K562 (cell line): ENCODE measurements at regions not wholly inside any gene's neighbourhood (a gene's known extent, or its start where the extent isn't known, plus 50 kb on each side); places are given as distances from the start of the nearest gene placed in this dataset.

Experiments
- FOSL1 ChIP-seq: fragments of 200-800 bp; sonication (Bioruptor generic); conservative IDR thresholded peaks from 2 replicates; pipeline ENCODE4 v1.6.1; 2016; ENCODE audit warnings: missing genetic modification characterization, missing compliant biosample characterization
- FOXA1 ChIP-seq: fragments of 450-650 bp; IDR thresholded peaks from 2 replicates; pipeline ENCODE4 v1.6.1; 2016; ENCODE audit warnings: mild to moderate bottlenecking, borderline replicate concordance
- GTF3C2 ChIP-seq: IDR thresholded peaks from 3 replicates; pipeline ENCODE4 v1.6.1; 2011; ENCODE audit warnings: borderline replicate concordance, mild to moderate bottlenecking, moderate library complexity; ENCODE audit not compliant: insufficient read length; ENCODE audit errors: extremely low read depth
- REST ChIP-seq, 2 experiments: fragments of 450-650 bp; formaldehyde crosslinking in 1 of 2; IDR thresholded peaks; 2 replicates each; pipeline versions ENCODE4 v1.4.0 to v1.6.1; 2014 to 2020; ENCODE audit warnings: mild to moderate bottlenecking in 2 of 2, borderline replicate concordance in 1 of 2, low read depth in 1 of 2
- SIN3B ChIP-seq: fragments of 450-650 bp; IDR thresholded peaks from 2 replicates; pipeline ENCODE4 v1.6.1; 2017; ENCODE audit warnings: low read depth, mild to moderate bottlenecking, moderate library complexity
- SOX6 ChIP-seq: fragments of 450-650 bp; IDR thresholded peaks from 2 replicates; pipeline ENCODE4 v1.6.1; 2014; ENCODE audit warnings: mild to moderate bottlenecking
- SUPT5H ChIP-seq: fragments of 450-650 bp; IDR thresholded peaks from 2 replicates; pipeline ENCODE4 v1.6.1; 2016
- ZFP1 ChIP-seq: fragments of 450-650 bp; formaldehyde crosslinking; IDR thresholded peaks from 2 replicates; pipeline ENCODE4 v1.4.0; 2020; ENCODE audit warnings: mild to moderate bottlenecking, mixed read lengths
- ZNF639 ChIP-seq, 2 experiments: fragments of 200-800 bp in 1 of 2; sonication (Bioruptor generic) in 1 of 2; sonication (generic) in 1 of 2; formaldehyde crosslinking in 1 of 2; IDR thresholded peaks in 1 of 2; conservative IDR thresholded peaks in 1 of 2; 2 replicates each; pipeline versions ENCODE4 v1.5.0 to v1.6.1; 2016 to 2020; ENCODE audit warnings: missing compliant biosample characterization in 1 of 2, missing genetic modification characterization in 1 of 2, missing genetic modification reagents in 1 of 2
- TF ChIP-seq, protein P1 (sequence below): sonication (generic); formaldehyde crosslinking; IDR thresholded peaks from 2 replicates; pipeline ENCODE4 v1.5.0; 2020; ENCODE audit warnings: missing genetic modification reagents
- TF ChIP-seq, protein P2 (sequence below): fragments of 250-450 bp; sonication (Bioruptor Pico); IDR thresholded peaks from 2 replicates; pipeline ENCODE4 v1.8.0; 2021; ENCODE audit warnings: moderate library complexity, mild to moderate bottlenecking, inconsistent platforms

GRCh38 chr11:115745066-115745465, 240.9 kb upstream of the CADM1 start:
- no peak for TF ChIP-seq SUPT5H
- TF ChIP-seq, protein P1, sequence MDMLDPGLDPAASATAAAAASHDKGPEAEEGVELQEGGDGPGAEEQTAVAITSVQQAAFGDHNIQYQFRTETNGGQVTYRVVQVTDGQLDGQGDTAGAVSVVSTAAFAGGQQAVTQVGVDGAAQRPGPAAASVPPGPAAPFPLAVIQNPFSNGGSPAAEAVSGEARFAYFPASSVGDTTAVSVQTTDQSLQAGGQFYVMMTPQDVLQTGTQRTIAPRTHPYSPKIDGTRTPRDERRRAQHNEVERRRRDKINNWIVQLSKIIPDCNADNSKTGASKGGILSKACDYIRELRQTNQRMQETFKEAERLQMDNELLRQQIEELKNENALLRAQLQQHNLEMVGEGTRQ (CRISPR knock-in tag): no peak
- no peak for TF ChIP-seq FOSL1 (tag)
- TF ChIP-seq FOXA1: no peak
- TF ChIP-seq GTF3C2: no peak
- no peak for TF ChIP-seq REST (IDR thresholded peaks at IDR 0.05; ENCODE audit: borderline replicate concordance)
- TF ChIP-seq REST (CRISPR knock-in tag; IDR thresholded peaks at IDR 0.05; ENCODE audit: low read depth): no peak
- TF ChIP-seq ZNF639 (CRISPR knock-in tag; conservative IDR thresholded peaks at IDR 0.05 in 1 of 2, IDR thresholded peaks at IDR 0.05 in 1 of 2): no peak
- TF ChIP-seq, protein P2, sequence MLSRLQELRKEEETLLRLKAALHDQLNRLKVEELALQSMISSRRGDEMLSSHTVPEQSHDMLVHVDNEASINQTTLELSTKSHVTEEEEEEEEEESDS (CRISPR knock-in tag): no peak
- no peak for TF ChIP-seq ZFP1 (CRISPR knock-in tag)
- TF ChIP-seq SOX6: no peak
- TF ChIP-seq SIN3B: no peak
